ENCODE measurements at regions not wholly inside any gene's neighbourhood (a gene's known extent, or its start where the extent isn't known, plus 50 kb on each side); places are given as distances from the start of the nearest gene placed in this dataset.

DNA sequence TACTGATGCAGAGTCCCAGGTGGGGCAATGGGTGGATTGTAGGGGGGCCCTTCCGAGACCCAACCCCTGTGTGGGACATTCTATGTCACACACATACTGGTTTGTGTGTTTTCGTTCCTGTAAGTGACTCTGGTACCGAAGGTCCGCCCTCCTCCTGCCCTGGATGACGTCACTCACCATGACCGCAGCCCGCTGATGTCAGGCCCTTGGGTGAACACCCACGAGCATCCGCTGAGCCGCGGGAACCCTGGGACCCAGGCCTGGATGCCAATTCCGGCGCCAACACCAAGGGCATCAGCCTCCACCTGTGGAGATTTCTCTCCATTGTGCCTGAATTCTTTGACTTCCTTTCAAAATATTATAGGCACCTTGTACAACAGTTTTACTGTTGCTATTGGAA is 184.3 kb downstream of the MTRR start:
- TF ChIP-seq, protein P1, sequence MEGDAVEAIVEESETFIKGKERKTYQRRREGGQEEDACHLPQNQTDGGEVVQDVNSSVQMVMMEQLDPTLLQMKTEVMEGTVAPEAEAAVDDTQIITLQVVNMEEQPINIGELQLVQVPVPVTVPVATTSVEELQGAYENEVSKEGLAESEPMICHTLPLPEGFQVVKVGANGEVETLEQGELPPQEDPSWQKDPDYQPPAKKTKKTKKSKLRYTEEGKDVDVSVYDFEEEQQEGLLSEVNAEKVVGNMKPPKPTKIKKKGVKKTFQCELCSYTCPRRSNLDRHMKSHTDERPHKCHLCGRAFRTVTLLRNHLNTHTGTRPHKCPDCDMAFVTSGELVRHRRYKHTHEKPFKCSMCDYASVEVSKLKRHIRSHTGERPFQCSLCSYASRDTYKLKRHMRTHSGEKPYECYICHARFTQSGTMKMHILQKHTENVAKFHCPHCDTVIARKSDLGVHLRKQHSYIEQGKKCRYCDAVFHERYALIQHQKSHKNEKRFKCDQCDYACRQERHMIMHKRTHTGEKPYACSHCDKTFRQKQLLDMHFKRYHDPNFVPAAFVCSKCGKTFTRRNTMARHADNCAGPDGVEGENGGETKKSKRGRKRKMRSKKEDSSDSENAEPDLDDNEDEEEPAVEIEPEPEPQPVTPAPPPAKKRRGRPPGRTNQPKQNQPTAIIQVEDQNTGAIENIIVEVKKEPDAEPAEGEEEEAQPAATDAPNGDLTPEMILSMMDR (IDR thresholded peaks at IDR 0.05; ENCODE audit: low read depth, low read length) = no peak
- TF ChIP-seq EZH2phosphoT487 (IDR thresholded peaks at IDR 0.05; ENCODE audit: low read depth) = no peak
